ENCODE measurements at regions not wholly inside any gene's neighbourhood (a gene's known extent, or its start where the extent isn't known, plus 50 kb on each side); places are given as distances from the start of the nearest gene placed in this dataset.
"Not testable (repeated sequence)": the region's sequence is repeated elsewhere in the genome, so short reads cannot be mapped to it uniquely, and the experiment has no call there.

- no peaks in the 10 kb centered on the region for H3K4me1 Mint-ChIP-seq (ENCODE audit: low read depth, unreplicated experiment)
- no peak overlapping the region for H3K27ac Mint-ChIP-seq (ENCODE audit: unreplicated experiment)
- no peak for DNase-seq
- H3K27me3 Mint-ChIP-seq (ENCODE audit: unreplicated experiment): no peaks in the 10 kb centered on the region
- no peaks in the 10 kb centered on the region for H3K36me3 Mint-ChIP-seq (ENCODE audit: insufficient read depth, unreplicated experiment)
- BruUV-seq (replicated peaks): no TSS peak
- H3K4me3 Mint-ChIP-seq (ENCODE audit: low read depth, unreplicated experiment): no peak overlapping the region
- intact Hi-C loops (cut with micrococcal nuclease; ENCODE audit: unreplicated experiment): no loop called here
- TF ChIP-seq CTCF (IDR thresholded peaks at IDR 0.05; ENCODE audit: unreplicated experiment): no peak
- CTCF ChIA-PET: no interaction called here
- H3K9me3 Mint-ChIP-seq (ENCODE audit: low read depth, unreplicated experiment): peaks cover 3% of the 10 kb centered on the region
Observed at GRCh38 chr5:92633176-92633575, 947.8 kb downstream of the NR2F1-AS1 start.

GRCh38 chr5:92631237-92631701 lies 949.8 kb downstream of the NR2F1-AS1 start:
- CTCF ChIA-PET; H3K4me1 Mint-ChIP-seq (ENCODE audit: low read depth, unreplicated experiment); H3K27me3 Mint-ChIP-seq (ENCODE audit: unreplicated experiment); BruUV-seq (replicated peaks); H3K27ac Mint-ChIP-seq (ENCODE audit: unreplicated experiment); H3K4me3 Mint-ChIP-seq (ENCODE audit: low read depth, unreplicated experiment); intact Hi-C loops (cut with micrococcal nuclease; ENCODE audit: unreplicated experiment); DNase-seq; H3K36me3 Mint-ChIP-seq (ENCODE audit: insufficient read depth, unreplicated experiment); H3K9me3 Mint-ChIP-seq (ENCODE audit: low read depth, unreplicated experiment): not testable (repeated sequence)

- CTCF ChIA-PET: no interaction called here
- H3K36me3 Mint-ChIP-seq (ENCODE audit: insufficient read depth, unreplicated experiment): no peaks in the 10 kb centered on the region
- H3K4me3 Mint-ChIP-seq (ENCODE audit: low read depth, unreplicated experiment): no peak overlapping the region
- no peaks in the 10 kb centered on the region for H3K27me3 Mint-ChIP-seq (ENCODE audit: unreplicated experiment)
- H3K4me1 Mint-ChIP-seq (ENCODE audit: low read depth, unreplicated experiment): no peaks in the 10 kb centered on the region
- no peak for DNase-seq
- H3K27ac Mint-ChIP-seq (ENCODE audit: unreplicated experiment): no peak overlapping the region
- intact Hi-C loops (cut with micrococcal nuclease; ENCODE audit: unreplicated experiment): no loop called here
- no peak for TF ChIP-seq CTCF (IDR thresholded peaks at IDR 0.05; ENCODE audit: unreplicated experiment)
- peaks cover 3% of the 10 kb centered on the region for H3K9me3 Mint-ChIP-seq (ENCODE audit: low read depth, unreplicated experiment)
- no TSS peak for BruUV-seq (replicated peaks)
Observed at GRCh38 chr5:92629574-92629973, 951.4 kb downstream of the NR2F1-AS1 start.

GRCh38 chr5:92629000-92629399 lies 952.0 kb downstream of the NR2F1-AS1 start:
- Mint-ChIP-seq H3K27ac (ENCODE audit: unreplicated experiment) (no peak overlapping the region), H3K36me3 (ENCODE audit: insufficient read depth, unreplicated experiment) (no peaks in the 10 kb centered on the region), H3K4me3 (ENCODE audit: low read depth, unreplicated experiment) (no peak overlapping the region), H3K9me3 (ENCODE audit: low read depth, unreplicated experiment) (peaks cover 3% of the 10 kb centered on the region), H3K27me3 (ENCODE audit: unreplicated experiment) (no peaks in the 10 kb centered on the region), H3K4me1 (ENCODE audit: low read depth, unreplicated experiment) (no peaks in the 10 kb centered on the region)
- intact Hi-C loops (cut with micrococcal nuclease; ENCODE audit: unreplicated experiment): no loop called here
- CTCF ChIA-PET: no interaction called here
- no peak for TF ChIP-seq CTCF (IDR thresholded peaks at IDR 0.05; ENCODE audit: unreplicated experiment)
- BruUV-seq (replicated peaks): no TSS peak
- no peak for DNase-seq

GRCh38 chr5:92627186-92627585 lies 953.8 kb downstream of the NR2F1-AS1 start:
- no peak for DNase-seq
- no TSS peak for BruUV-seq (replicated peaks)
- CTCF ChIA-PET: no interaction called here
- TF ChIP-seq CTCF (IDR thresholded peaks at IDR 0.05; ENCODE audit: unreplicated experiment): no peak
- Mint-ChIP-seq H3K27ac (ENCODE audit: unreplicated experiment) (no peak overlapping the region), H3K9me3 (ENCODE audit: low read depth, unreplicated experiment) (peaks cover 3% of the 10 kb centered on the region), H3K27me3 (ENCODE audit: unreplicated experiment) (no peaks in the 10 kb centered on the region), H3K4me1 (ENCODE audit: low read depth, unreplicated experiment) (no peaks in the 10 kb centered on the region), H3K4me3 (ENCODE audit: low read depth, unreplicated experiment) (no peak overlapping the region), H3K36me3 (ENCODE audit: insufficient read depth, unreplicated experiment) (no peaks in the 10 kb centered on the region)
- intact Hi-C loops (cut with micrococcal nuclease; ENCODE audit: unreplicated experiment): no loop called here
